Ishikawa (cell line): ENCODE measurements at regions not wholly inside any gene's neighbourhood (a gene's known extent, or its start where the extent isn't known, plus 50 kb on each side); places are given as distances from the start of the nearest gene placed in this dataset.

Experiments used
- FOXM1 ChIP-seq: IDR thresholded peaks from 2 replicates; pipeline ENCODE4 v1.6.1; 2012; ENCODE audit warnings: low read depth, borderline replicate concordance
- TAF1 ChIP-seq: IDR thresholded peaks from 2 replicates; pipeline ENCODE4 v1.6.1; 2012; ENCODE audit warnings: low read depth, mild to moderate bottlenecking
- USF1 ChIP-seq: IDR thresholded peaks from 2 replicates; pipeline ENCODE4 v1.6.1; 2012

GRCh38 chr14:44279357-44279756 lies 227.7 kb downstream of the FSCB start:
- TF ChIP-seq USF1 = no peak
- no peak for TF ChIP-seq TAF1
- TF ChIP-seq FOXM1 = no peak
